OCI-LY1 (cell line): ENCODE measurements at regions not wholly inside any gene's neighbourhood (a gene's known extent, or its start where the extent isn't known, plus 50 kb on each side); places are given as distances from the start of the nearest gene placed in this dataset.

Source experiments
- CTCF ChIP-seq: fragments of 200-600 bp; sonication (generic), shearing (Covaris generic); IDR thresholded peaks from 2 replicates; pipeline ENCODE4 v1.5.1; 2017; ENCODE audit warnings: mild to moderate bottlenecking, antibody characterized with exemption, low read length, moderate library complexity, mixed read lengths
- EZH2 ChIP-seq: fragments of 200-600 bp; sonication (generic), shearing (Covaris generic); IDR thresholded peaks from 2 replicates; pipeline ENCODE4 v1.8.0; 2017; ENCODE audit warnings: borderline replicate concordance, mixed run types, mild to moderate bottlenecking, antibody characterized with exemption, low read length, moderate library complexity, mixed read lengths

GRCh38 chr11:71164621-71165020 lies 87.8 kb downstream of the SHANK2 start:
- TF ChIP-seq CTCF, result no peak
- no peak for TF ChIP-seq EZH2
